ENCODE measurements at regions not wholly inside any gene's neighbourhood (a gene's known extent, or its start where the extent isn't known, plus 50 kb on each side); places are given as distances from the start of the nearest gene placed in this dataset.

DNA sequence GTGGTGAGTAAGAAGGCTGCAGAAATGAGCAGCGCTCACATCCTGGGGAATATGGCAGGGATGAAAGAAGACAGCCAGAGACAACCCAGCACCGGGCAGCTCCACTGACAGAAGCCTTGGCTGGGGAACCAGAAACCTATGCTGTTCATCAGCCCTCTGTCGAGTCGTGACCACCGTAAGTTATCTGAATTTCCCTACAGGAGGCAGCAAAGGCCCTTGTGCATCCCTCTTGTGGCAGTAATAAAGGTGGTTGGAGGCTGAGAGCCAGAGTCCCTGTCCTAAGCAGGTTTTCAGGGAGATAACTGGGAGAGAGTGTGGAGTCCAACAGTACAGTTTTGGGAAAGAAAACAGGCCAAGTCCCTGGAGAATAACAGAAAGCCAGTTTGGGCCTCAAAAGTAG, 194.0 kb upstream of the BOD1L1 start:
- TF ChIP-seq, protein P1, sequence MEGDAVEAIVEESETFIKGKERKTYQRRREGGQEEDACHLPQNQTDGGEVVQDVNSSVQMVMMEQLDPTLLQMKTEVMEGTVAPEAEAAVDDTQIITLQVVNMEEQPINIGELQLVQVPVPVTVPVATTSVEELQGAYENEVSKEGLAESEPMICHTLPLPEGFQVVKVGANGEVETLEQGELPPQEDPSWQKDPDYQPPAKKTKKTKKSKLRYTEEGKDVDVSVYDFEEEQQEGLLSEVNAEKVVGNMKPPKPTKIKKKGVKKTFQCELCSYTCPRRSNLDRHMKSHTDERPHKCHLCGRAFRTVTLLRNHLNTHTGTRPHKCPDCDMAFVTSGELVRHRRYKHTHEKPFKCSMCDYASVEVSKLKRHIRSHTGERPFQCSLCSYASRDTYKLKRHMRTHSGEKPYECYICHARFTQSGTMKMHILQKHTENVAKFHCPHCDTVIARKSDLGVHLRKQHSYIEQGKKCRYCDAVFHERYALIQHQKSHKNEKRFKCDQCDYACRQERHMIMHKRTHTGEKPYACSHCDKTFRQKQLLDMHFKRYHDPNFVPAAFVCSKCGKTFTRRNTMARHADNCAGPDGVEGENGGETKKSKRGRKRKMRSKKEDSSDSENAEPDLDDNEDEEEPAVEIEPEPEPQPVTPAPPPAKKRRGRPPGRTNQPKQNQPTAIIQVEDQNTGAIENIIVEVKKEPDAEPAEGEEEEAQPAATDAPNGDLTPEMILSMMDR (optimal IDR thresholded peaks at IDR 0.05 in 1 of 3, IDR thresholded peaks at IDR 0.05 in 1 of 3, conservative IDR thresholded peaks at IDR 0.05 in 1 of 3; ENCODE audit: extremely low read depth in 1 of 3, insufficient read depth in 2 of 3, low read length in 3 of 3) = peak in 1 of 3 experiments; percentile 21
- TF ChIP-seq EZH2 (IDR thresholded peaks at IDR 0.05; ENCODE audit: low read length) = no peak
